NCI-H82 treated with DMSO at 0.1 percent for 48 hours (cell line): ENCODE measurements at regions not wholly inside any gene's neighbourhood (a gene's known extent, or its start where the extent isn't known, plus 50 kb on each side); places are given as distances from the start of the nearest gene placed in this dataset.
A peak's percentile ranks its signal among the peaks of the same experiment; 100 is the strongest.
"Not testable (repeated sequence)": the region's sequence is repeated elsewhere in the genome, so short reads cannot be mapped to it uniquely, and the experiment has no call there.

Experiments
- DNase-seq: peaks from one replicate; lab custom pipeline; 2025; ENCODE audit not compliant: unreplicated experiment; lab: John Stamatoyannopoulos, UW

GRCh38 chr2:18266699-18267098, 293.8 kb downstream of the RDH14 start:
- not testable (repeated sequence) for DNase-seq

GRCh38 chr2:18265614-18266586, 294.6 kb downstream of the RDH14 start:
- DNase-seq, result no peak

- no peak for DNase-seq
Measured at GRCh38 chr2:18262601-18263000, 297.9 kb downstream of the RDH14 start.

GRCh38 chr2:18253686-18254197, 306.7 kb downstream of the RDH14 start:
- no peak for DNase-seq

GRCh38 chr2:18251486-18251885, 309.0 kb downstream of the RDH14 start:
- DNase-seq, result no peak

- DNase-seq, result no peak
Measured at GRCh38 chr2:18247282-18248110, 313.0 kb downstream of the RDH14 start.

- DNase-seq, result peak; percentile 28
Measured at GRCh38 chr2:18245375-18245774, 315.1 kb downstream of the RDH14 start.

GRCh38 chr2:18244845-18245244, 315.6 kb downstream of the RDH14 start:
- DNase-seq, result peak; percentile 67

- peak; percentile 28 for DNase-seq
Measured at GRCh38 chr2:18243816-18244215, 316.6 kb downstream of the RDH14 start.

GRCh38 chr2:18242716-18243115, 317.7 kb downstream of the RDH14 start:
- peak; percentile 67 for DNase-seq

GRCh38 chr2:18238209-18238608, 322.2 kb downstream of the RDH14 start:
- DNase-seq, result no peak

- DNase-seq, result no peak
Measured at GRCh38 chr2:18237298-18237697, 323.2 kb downstream of the RDH14 start.

GRCh38 chr2:18232731-18233438, 327.6 kb downstream of the RDH14 start:
- DNase-seq, result no peak

- no peak for DNase-seq
Measured at GRCh38 chr2:18230668-18231067, 329.8 kb downstream of the RDH14 start.

- DNase-seq, result no peak
Measured at GRCh38 chr2:18219676-18220075, 340.8 kb downstream of the RDH14 start.

GRCh38 chr2:18218160-18218933, 339.9 kb downstream of the KCNS3 start:
- DNase-seq, result no peak

- no peak for DNase-seq
Measured at GRCh38 chr2:18214936-18215335, 336.5 kb downstream of the KCNS3 start.

- DNase-seq, result no peak
Measured at GRCh38 chr2:18213986-18214385, 335.5 kb downstream of the KCNS3 start.

GRCh38 chr2:18209934-18210639, 331.6 kb downstream of the KCNS3 start:
- peak; percentile 96 for DNase-seq

GRCh38 chr2:18208956-18209355, 330.5 kb downstream of the KCNS3 start:
- DNase-seq, result peak; percentile 19
